ENCODE measurements at regions not wholly inside any gene's neighbourhood (a gene's known extent, or its start where the extent isn't known, plus 50 kb on each side); places are given as distances from the start of the nearest gene placed in this dataset.
"Not testable (repeated sequence)": the region's sequence is repeated elsewhere in the genome, so short reads cannot be mapped to it uniquely, and the experiment has no call there.

- ChIA-PET POLR2A (ENCODE audit: low non-redundant PET) (no interaction called here), CTCF (no interaction called here)
- intact Hi-C loops (cut with micrococcal nuclease; ENCODE audit: unreplicated experiment), result no loop called here
- H3K27ac ChIP-seq (ENCODE audit: low read depth, low read length, poor library complexity, severe bottlenecking), result no peak overlapping the region
- H3K27me3 ChIP-seq (replicated peaks; ENCODE audit: insufficient read depth, low read depth, low read length, poor library complexity), result no peaks in the 10 kb centered on the region
- no TSS peak for BruUV-seq (replicated peaks)
- no peak for TF ChIP-seq EZH2 (IDR thresholded peaks at IDR 0.05; ENCODE audit: borderline replicate concordance, low read depth, low read length, poor library complexity, severe bottlenecking)
- no peak for TF ChIP-seq CTCF (conservative IDR thresholded peaks at IDR 0.05; ENCODE audit: low read depth, low read length)
- no peak for DNase-seq (ENCODE audit: low spot score)
- H3K9me3 ChIP-seq (ENCODE audit: low read depth, low read length, poor library complexity, severe bottlenecking), result no peaks in the 10 kb centered on the region
- H3K4me3 ChIP-seq (ENCODE audit: low read depth, low read length, poor library complexity, severe bottlenecking), result no peak overlapping the region
- no peaks in the 10 kb centered on the region for H3K36me3 ChIP-seq (ENCODE audit: insufficient read depth, low read length, poor library complexity, severe bottlenecking)
- H3K4me1 ChIP-seq (ENCODE audit: insufficient read depth, low read length, poor library complexity, severe bottlenecking), result no peaks in the 10 kb centered on the region
These were observed 84.0 kb downstream of the GGTLC2 start for GRCh38 chr22:22728382-22728781.

- no peaks in the 10 kb centered on the region for H3K36me3 ChIP-seq (ENCODE audit: insufficient read depth, low read length, poor library complexity, severe bottlenecking)
- no peak overlapping the region for H3K27ac ChIP-seq (ENCODE audit: low read depth, low read length, poor library complexity, severe bottlenecking)
- TF ChIP-seq EZH2 (IDR thresholded peaks at IDR 0.05; ENCODE audit: borderline replicate concordance, low read depth, low read length, poor library complexity, severe bottlenecking) (no peak), CTCF (conservative IDR thresholded peaks at IDR 0.05; ENCODE audit: low read depth, low read length) (no peak)
- H3K4me1 ChIP-seq (ENCODE audit: insufficient read depth, low read length, poor library complexity, severe bottlenecking), result no peaks in the 10 kb centered on the region
- ChIA-PET POLR2A (ENCODE audit: low non-redundant PET) (no interaction called here), CTCF (interaction anchor here (1.5 kb wide), 1 partner anchor 10 kb away, joined by 4 read pairs; no protein-coding TSS in a partner anchor)
- no peak overlapping the region for H3K4me3 ChIP-seq (ENCODE audit: low read depth, low read length, poor library complexity, severe bottlenecking)
- no peaks in the 10 kb centered on the region for H3K27me3 ChIP-seq (replicated peaks; ENCODE audit: insufficient read depth, low read depth, low read length, poor library complexity)
- intact Hi-C loops (cut with micrococcal nuclease; ENCODE audit: unreplicated experiment), result no loop called here
- DNase-seq (ENCODE audit: low spot score), result no peak
- H3K9me3 ChIP-seq (ENCODE audit: low read depth, low read length, poor library complexity, severe bottlenecking), result no peaks in the 10 kb centered on the region
- BruUV-seq (replicated peaks), result no TSS peak
These were observed 86.4 kb downstream of the GGTLC2 start for GRCh38 chr22:22730655-22731373.

- ChIA-PET POLR2A (ENCODE audit: low non-redundant PET) (no interaction called here), CTCF (no interaction called here)
- no peak for TF ChIP-seq CTCF (conservative IDR thresholded peaks at IDR 0.05; ENCODE audit: low read depth, low read length)
- no peak for TF ChIP-seq EZH2 (IDR thresholded peaks at IDR 0.05; ENCODE audit: borderline replicate concordance, low read depth, low read length, poor library complexity, severe bottlenecking)
- no peak for DNase-seq (ENCODE audit: low spot score)
- Histone ChIP-seq H3K4me3 (ENCODE audit: low read depth, low read length, poor library complexity, severe bottlenecking) (no peak overlapping the region), H3K36me3 (ENCODE audit: insufficient read depth, low read length, poor library complexity, severe bottlenecking) (no peaks in the 10 kb centered on the region), H3K9me3 (ENCODE audit: low read depth, low read length, poor library complexity, severe bottlenecking) (no peaks in the 10 kb centered on the region), H3K4me1 (ENCODE audit: insufficient read depth, low read length, poor library complexity, severe bottlenecking) (no peaks in the 10 kb centered on the region), H3K27ac (ENCODE audit: low read depth, low read length, poor library complexity, severe bottlenecking) (no peak overlapping the region), H3K27me3 (replicated peaks; ENCODE audit: insufficient read depth, low read depth, low read length, poor library complexity) (peaks cover 3% of the 10 kb centered on the region)
- BruUV-seq (replicated peaks), result no TSS peak
- intact Hi-C loops (cut with micrococcal nuclease; ENCODE audit: unreplicated experiment), result no loop called here
These were observed 86.9 kb downstream of the GGTLC2 start for GRCh38 chr22:22731374-22731676.

GRCh38 chr22:22733006-22733405 is 88.6 kb downstream of the GGTLC2 start:
- POLR2A ChIA-PET (ENCODE audit: low non-redundant PET); H3K27ac ChIP-seq (ENCODE audit: low read depth, low read length, poor library complexity, severe bottlenecking); H3K36me3 ChIP-seq (ENCODE audit: insufficient read depth, low read length, poor library complexity, severe bottlenecking); H3K9me3 ChIP-seq (ENCODE audit: low read depth, low read length, poor library complexity, severe bottlenecking); DNase-seq (ENCODE audit: low spot score); H3K4me1 ChIP-seq (ENCODE audit: insufficient read depth, low read length, poor library complexity, severe bottlenecking); H3K27me3 ChIP-seq (replicated peaks; ENCODE audit: insufficient read depth, low read depth, low read length, poor library complexity); BruUV-seq (replicated peaks); CTCF ChIA-PET; intact Hi-C loops (cut with micrococcal nuclease; ENCODE audit: unreplicated experiment); H3K4me3 ChIP-seq (ENCODE audit: low read depth, low read length, poor library complexity, severe bottlenecking): not testable (repeated sequence)

All from A673 (cell line).